ENCODE measurements at regions not wholly inside any gene's neighbourhood (a gene's known extent, or its start where the extent isn't known, plus 50 kb on each side); places are given as distances from the start of the nearest gene placed in this dataset.

DNA sequence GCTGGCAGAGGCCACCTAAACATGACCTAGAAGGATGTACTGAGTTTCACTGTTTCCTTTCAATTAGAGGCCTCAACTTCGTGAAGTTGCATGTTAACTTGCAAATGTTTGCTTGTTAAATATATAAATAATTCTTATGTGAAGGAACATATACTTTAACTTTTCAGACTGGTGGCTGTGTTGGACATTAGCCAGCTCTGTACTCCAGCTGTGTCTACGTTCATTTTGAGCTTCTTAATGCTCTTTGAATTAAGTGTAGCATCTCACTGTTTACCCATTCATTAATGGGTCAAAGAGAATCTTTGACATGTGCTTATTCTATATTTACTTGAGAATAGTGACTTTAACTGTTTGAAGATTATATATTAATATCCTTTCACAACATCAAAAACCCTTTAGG, 823.2 kb upstream of the ID2 start:
- no peak overlapping the region for H3K9ac ChIP-seq (ENCODE audit: insufficient read depth, low read length, poor library complexity, severe bottlenecking)
- no peaks in the 10 kb centered on the region for H3K36me3 ChIP-seq (replicated peaks in 1 of 2; ENCODE audit: control insufficient read depth in 1 of 2, insufficient read depth in 2 of 2, low read length in 2 of 2)
- H3K79me2 ChIP-seq (ENCODE audit: insufficient read depth, low read length) = no peaks in the 10 kb centered on the region
- no peak for DNase-seq
- H3K27ac ChIP-seq (ENCODE audit: low read depth in 1 of 2, low read length in 2 of 2) = no peak overlapping the region
- H3K9me3 ChIP-seq (replicated peaks in 1 of 2; ENCODE audit: control insufficient read depth in 1 of 2, insufficient read depth in 1 of 2, low read length in 2 of 2) = no peaks in the 10 kb centered on the region
- intact Hi-C loops (cut with micrococcal nuclease) = no loop called here
- H3K4me2 ChIP-seq (replicated peaks; ENCODE audit: extremely low read depth, low read length, poor library complexity, severe bottlenecking) = no peak overlapping the region
- Mint-ChIP-seq H3K27ac (no peak overlapping the region), H3K36me3 (no peaks in the 10 kb centered on the region), H3K4me3 (no peak overlapping the region), H3K4me1 (no peaks in the 10 kb centered on the region), H3K27me3 (ENCODE audit: low read depth in 3 of 3) (peaks cover 0 to 2% (median 0%) of the 10 kb centered on the region in 3 donors), H3K9me3 (peaks cover 0 to 2% (median 0%) of the 10 kb centered on the region in 7 donors)
- TF ChIP-seq CTCF (IDR thresholded peaks at IDR 0.05) = no peak
- H3K27me3 ChIP-seq (ENCODE audit: control insufficient read depth in 2 of 2, insufficient read depth in 2 of 2, low read length in 2 of 2) = no peaks in the 10 kb centered on the region
- WGBS (ENCODE audit: insufficient coverage) = no CpG with 5 or more reads among the region's 2 CpGs
- H3K4me3 ChIP-seq (replicated peaks in 1 of 3; ENCODE audit: low read depth in 2 of 3, low read length in 3 of 3) = no peak overlapping the region
- no peak overlapping the region for H2AFZ ChIP-seq (ENCODE audit: insufficient read depth, low read depth, low read length, poor library complexity, severe bottlenecking)
- no peaks in the 10 kb centered on the region for H3K4me1 ChIP-seq (ENCODE audit: control insufficient read depth in 1 of 2, insufficient read depth in 2 of 2, low read length in 2 of 2)
- H4K20me1 ChIP-seq (ENCODE audit: insufficient read depth, low read length) = no peaks in the 10 kb centered on the region

- intact Hi-C loops (cut with micrococcal nuclease) = no loop called here
- no peak overlapping the region for H3K4me2 ChIP-seq (replicated peaks; ENCODE audit: extremely low read depth, low read length, poor library complexity, severe bottlenecking)
- no peaks in the 10 kb centered on the region for H3K27me3 ChIP-seq (ENCODE audit: control insufficient read depth in 2 of 2, insufficient read depth in 2 of 2, low read length in 2 of 2)
- no peak overlapping the region for H3K9ac ChIP-seq (ENCODE audit: insufficient read depth, low read length, poor library complexity, severe bottlenecking)
- H2AFZ ChIP-seq (ENCODE audit: insufficient read depth, low read depth, low read length, poor library complexity, severe bottlenecking) = no peak overlapping the region
- Mint-ChIP-seq H3K36me3 (no peaks in the 10 kb centered on the region), H3K9me3 (peaks cover 0 to 4% (median 0%) of the 10 kb centered on the region in 7 donors), H3K27me3 (ENCODE audit: low read depth in 3 of 3) (peaks cover 0 to 2% (median 0%) of the 10 kb centered on the region in 3 donors), H3K27ac (no peak overlapping the region), H3K4me1 (peaks cover 3% of the 10 kb centered on the region), H3K4me3 (no peak overlapping the region)
- H4K20me1 ChIP-seq (ENCODE audit: insufficient read depth, low read length) = no peaks in the 10 kb centered on the region
- no peak for DNase-seq
- no peak for TF ChIP-seq CTCF (IDR thresholded peaks at IDR 0.05)
- no peaks in the 10 kb centered on the region for H3K36me3 ChIP-seq (replicated peaks in 1 of 2; ENCODE audit: control insufficient read depth in 1 of 2, insufficient read depth in 2 of 2, low read length in 2 of 2)
- H3K9me3 ChIP-seq (replicated peaks in 1 of 2; ENCODE audit: control insufficient read depth in 1 of 2, insufficient read depth in 1 of 2, low read length in 2 of 2) = no peaks in the 10 kb centered on the region
- no peaks in the 10 kb centered on the region for H3K79me2 ChIP-seq (ENCODE audit: insufficient read depth, low read length)
- no CpG with 5 or more reads among the region's 2 CpGs for WGBS (ENCODE audit: insufficient coverage)
- no peak overlapping the region for H3K4me3 ChIP-seq (replicated peaks in 1 of 3; ENCODE audit: low read depth in 2 of 3, low read length in 3 of 3)
- no peak overlapping the region for H3K27ac ChIP-seq (ENCODE audit: low read depth in 1 of 2, low read length in 2 of 2)
- no peaks in the 10 kb centered on the region for H3K4me1 ChIP-seq (ENCODE audit: control insufficient read depth in 1 of 2, insufficient read depth in 2 of 2, low read length in 2 of 2)
Observed at GRCh38 chr2:7860693-7861092, 821.2 kb upstream of the ID2 start.

Measured in CD14-positive monocyte (primary cell).